ENCODE measurements at regions not wholly inside any gene's neighbourhood (a gene's known extent, or its start where the extent isn't known, plus 50 kb on each side); places are given as distances from the start of the nearest gene placed in this dataset.

DNA sequence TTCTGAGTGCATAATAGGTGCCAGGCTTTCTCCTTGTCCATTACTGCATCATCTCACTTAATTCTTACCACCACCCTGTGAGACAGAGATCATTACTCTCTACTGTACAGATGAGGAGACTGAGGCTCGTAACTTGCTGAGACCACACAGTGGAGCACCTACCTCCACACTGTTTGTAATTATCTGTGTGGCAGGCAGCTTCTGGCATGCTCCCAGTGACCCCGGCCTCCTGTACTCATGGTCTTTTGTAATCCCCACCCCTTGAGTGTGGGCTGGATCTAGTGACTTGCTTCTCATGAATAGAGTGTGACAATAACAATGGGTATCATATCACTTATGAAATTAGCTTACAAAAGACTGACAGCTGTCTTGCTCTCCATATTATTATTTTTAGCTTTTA is 407.3 kb downstream of the MATN1 start:
- H3K4me1 ChIP-seq: no peaks in the 10 kb centered on the region
- peaks cover 0 to 4% (median 0%) of the 10 kb centered on the region in 3 donors for H3K27me3 ChIP-seq
- H3K9me3 ChIP-seq: no peaks in the 10 kb centered on the region
- H3K27ac ChIP-seq: no peak overlapping the region
- intact Hi-C loops (cut with DNase I; ENCODE audit: low total_unique reads): no loop called here
- TF ChIP-seq, protein P1, sequence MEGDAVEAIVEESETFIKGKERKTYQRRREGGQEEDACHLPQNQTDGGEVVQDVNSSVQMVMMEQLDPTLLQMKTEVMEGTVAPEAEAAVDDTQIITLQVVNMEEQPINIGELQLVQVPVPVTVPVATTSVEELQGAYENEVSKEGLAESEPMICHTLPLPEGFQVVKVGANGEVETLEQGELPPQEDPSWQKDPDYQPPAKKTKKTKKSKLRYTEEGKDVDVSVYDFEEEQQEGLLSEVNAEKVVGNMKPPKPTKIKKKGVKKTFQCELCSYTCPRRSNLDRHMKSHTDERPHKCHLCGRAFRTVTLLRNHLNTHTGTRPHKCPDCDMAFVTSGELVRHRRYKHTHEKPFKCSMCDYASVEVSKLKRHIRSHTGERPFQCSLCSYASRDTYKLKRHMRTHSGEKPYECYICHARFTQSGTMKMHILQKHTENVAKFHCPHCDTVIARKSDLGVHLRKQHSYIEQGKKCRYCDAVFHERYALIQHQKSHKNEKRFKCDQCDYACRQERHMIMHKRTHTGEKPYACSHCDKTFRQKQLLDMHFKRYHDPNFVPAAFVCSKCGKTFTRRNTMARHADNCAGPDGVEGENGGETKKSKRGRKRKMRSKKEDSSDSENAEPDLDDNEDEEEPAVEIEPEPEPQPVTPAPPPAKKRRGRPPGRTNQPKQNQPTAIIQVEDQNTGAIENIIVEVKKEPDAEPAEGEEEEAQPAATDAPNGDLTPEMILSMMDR (IDR thresholded peaks at IDR 0.05 in 4 of 5, conservative IDR thresholded peaks at IDR 0.05 in 1 of 5): no peak
- TF ChIP-seq POLR2A (IDR thresholded peaks at IDR 0.05): no peak
- no peaks in the 10 kb centered on the region for H3K36me3 ChIP-seq
- in situ Hi-C loops (cut with MboI; ENCODE audit: low sequenced_read_pairs in 4 of 4): no loop called here
- ATAC-seq: no peak
- no peak overlapping the region for H3K4me3 ChIP-seq
- no peak for DNase-seq

DNA sequence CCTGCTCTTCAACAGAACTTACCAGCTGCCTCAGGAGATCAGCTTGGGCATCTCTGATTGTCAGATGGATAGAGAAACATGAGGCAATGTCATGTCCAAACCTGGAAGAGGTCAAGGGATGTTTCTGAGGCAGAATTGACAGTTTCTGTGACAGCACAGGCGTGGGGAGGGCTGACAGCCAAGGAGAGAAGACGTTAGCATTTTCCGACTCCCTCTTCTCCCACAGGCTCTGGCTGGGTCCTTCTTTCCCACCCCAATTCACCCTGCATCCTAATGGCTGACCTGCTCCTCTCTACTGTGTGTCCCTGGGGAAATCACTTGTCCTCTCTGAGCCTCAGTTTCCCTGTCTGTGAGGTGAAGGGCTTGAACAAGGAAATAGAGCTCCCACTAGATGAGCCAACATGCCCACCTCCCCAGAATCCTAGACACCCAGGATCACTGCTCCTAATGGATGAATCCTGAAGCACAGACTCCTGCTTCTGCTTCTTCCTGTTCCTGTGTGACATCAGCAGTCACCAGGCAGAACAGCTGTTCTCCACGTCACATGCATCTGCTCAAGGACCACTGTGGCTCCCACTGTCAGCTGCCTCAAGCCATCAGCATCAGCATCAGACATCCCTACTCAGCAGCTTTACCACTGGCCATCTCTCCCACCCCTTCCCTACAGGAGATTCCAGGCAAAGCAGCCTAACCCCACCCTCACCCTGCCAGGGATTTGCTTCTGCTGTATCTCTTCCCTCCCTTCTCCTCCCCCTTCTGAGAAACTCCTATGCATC is 408.0 kb downstream of the MATN1 start:
- Histone ChIP-seq H3K27me3 (peaks cover 0 to 4% (median 0%) of the 10 kb centered on the region in 3 donors), H3K4me3 (no peak overlapping the region), H3K4me1 (no peaks in the 10 kb centered on the region), H3K9me3 (no peaks in the 10 kb centered on the region), H3K27ac (no peak overlapping the region), H3K36me3 (no peaks in the 10 kb centered on the region)
- intact Hi-C loops (cut with DNase I; ENCODE audit: low total_unique reads) (no loop called here), in situ Hi-C loops (cut with MboI; ENCODE audit: low sequenced_read_pairs in 4 of 4) (no loop called here)
- ATAC-seq (no peak), DNase-seq (no peak)
- no peak for TF ChIP-seq POLR2A (IDR thresholded peaks at IDR 0.05)
- TF ChIP-seq, protein P1 (IDR thresholded peaks at IDR 0.05 in 4 of 5, conservative IDR thresholded peaks at IDR 0.05 in 1 of 5): no peak

- in situ Hi-C loops (cut with MboI; ENCODE audit: low sequenced_read_pairs in 4 of 4): no loop called here
- no peaks in the 10 kb centered on the region for H3K36me3 ChIP-seq
- TF ChIP-seq POLR2A (IDR thresholded peaks at IDR 0.05): no peak
- TF ChIP-seq, protein P1 (IDR thresholded peaks at IDR 0.05 in 4 of 5, conservative IDR thresholded peaks at IDR 0.05 in 1 of 5): no peak
- H3K4me3 ChIP-seq: no peak overlapping the region
- ATAC-seq (no peak), DNase-seq (no peak)
- no peak overlapping the region for H3K27ac ChIP-seq
- intact Hi-C loops (cut with DNase I; ENCODE audit: low total_unique reads): no loop called here
- H3K27me3 ChIP-seq: peaks cover 0 to 4% (median 0%) of the 10 kb centered on the region in 3 donors
- no peaks in the 10 kb centered on the region for H3K9me3 ChIP-seq
- H3K4me1 ChIP-seq: no peaks in the 10 kb centered on the region
Measured at GRCh38 chr1:30314591-30314990, 408.8 kb downstream of the MATN1 start.

GRCh38 chr1:30313584-30313983 is 409.8 kb downstream of the MATN1 start:
- ATAC-seq (no peak), DNase-seq (no peak)
- TF ChIP-seq, protein P1 (IDR thresholded peaks at IDR 0.05 in 4 of 5, conservative IDR thresholded peaks at IDR 0.05 in 1 of 5): no peak
- no peak for TF ChIP-seq POLR2A (IDR thresholded peaks at IDR 0.05)
- no peaks in the 10 kb centered on the region for H3K36me3 ChIP-seq
- peaks cover 0 to 4% (median 0%) of the 10 kb centered on the region in 3 donors for H3K27me3 ChIP-seq
- no peaks in the 10 kb centered on the region for H3K4me1 ChIP-seq
- H3K4me3 ChIP-seq: no peak overlapping the region
- H3K9me3 ChIP-seq: no peaks in the 10 kb centered on the region
- in situ Hi-C loops (cut with MboI; ENCODE audit: low sequenced_read_pairs in 4 of 4) (no loop called here), intact Hi-C loops (cut with DNase I; ENCODE audit: low total_unique reads) (no loop called here)
- no peak overlapping the region for H3K27ac ChIP-seq

Data from gastrocnemius medialis (tissue), 4 donors.